CD4-positive, alpha-beta memory T cell (primary cell): ENCODE measurements at regions not wholly inside any gene's neighbourhood (a gene's known extent, or its start where the extent isn't known, plus 50 kb on each side); places are given as distances from the start of the nearest gene placed in this dataset.
"Not testable (repeated sequence)": the region's sequence is repeated elsewhere in the genome, so short reads cannot be mapped to it uniquely, and the experiment has no call there.

ENCODE experiments used
- CTCF ChIA-PET: fragments of 350-600 bp; sonication (Branson Sonifier 250); formaldehyde crosslinking; loops from one replicate; lab custom pipeline; 2021; ENCODE audit warnings: inconsistent platforms; ENCODE audit not compliant: partially characterized antibody; lab: Charles Lee
- POLR2A ChIA-PET: fragments of 350-600 bp; sonication (Branson Sonifier 250); formaldehyde crosslinking; loops from one replicate; lab custom pipeline; 2021; ENCODE audit not compliant: partially characterized antibody; lab: Charles Lee
- DNase-seq, 5 donors: peaks; one replicate each; pipeline versions ENCODE4 v3.0.0 to v3.0.0-alpha.2; 2020 to 2022; ENCODE audit warnings: mixed read lengths in 1 of 5
- H3K27ac ChIP-seq: one replicate; pipeline ENCODE4 v1.7.0; 2013; ENCODE audit warnings: low read depth, low read length
- H3K27me3 ChIP-seq: 2 replicates; pipeline ENCODE4 v1.7.0; 2013; ENCODE audit warnings: mild to moderate bottlenecking, low read length, moderate library complexity; ENCODE audit not compliant: insufficient read depth
- H3K36me3 ChIP-seq: 2 replicates; pipeline ENCODE4 v1.7.0; 2013; ENCODE audit warnings: mild to moderate bottlenecking, low read length, moderate library complexity; ENCODE audit not compliant: insufficient read depth
- H3K4me1 ChIP-seq: 2 replicates; pipeline ENCODE4 v1.7.0; 2013; ENCODE audit warnings: mild to moderate bottlenecking, low read length, moderate library complexity; ENCODE audit not compliant: insufficient read depth
- H3K4me3 ChIP-seq, 2 donors: one replicate each; pipeline ENCODE4 v1.7.0; 2013; ENCODE audit warnings: low read length in 2 of 2, mild to moderate bottlenecking in 1 of 2
- H3K9me3 ChIP-seq, 2 donors: one replicate each; pipeline ENCODE4 v1.7.0; 2013; ENCODE audit warnings: low read length in 2 of 2, control low read depth in 1 of 2; ENCODE audit not compliant: control insufficient read depth in 1 of 2
- H3K27ac Mint-ChIP-seq, 7 donors: one replicate each; pipeline ENCODE4 v1.8.0; 2020 to 2021; ENCODE audit warnings: mixed read lengths in 7 of 7, mild to moderate bottlenecking in 6 of 7, inconsistent platforms in 3 of 7, moderate library complexity in 3 of 7
- H3K27me3 Mint-ChIP-seq, 2 donors: one replicate each; pipeline ENCODE4 v1.8.0; 2020 to 2021; ENCODE audit warnings: mixed read lengths in 2 of 2
- H3K36me3 Mint-ChIP-seq, 2 donors: one replicate each; pipeline ENCODE4 v1.8.0; 2020 to 2021; ENCODE audit warnings: mixed read lengths in 2 of 2, inconsistent platforms in 1 of 2, mild to moderate bottlenecking in 1 of 2
- H3K4me1 Mint-ChIP-seq, 4 donors: one replicate each; pipeline ENCODE4 v1.8.0; 2020 to 2021; ENCODE audit warnings: mixed read lengths in 4 of 4, mild to moderate bottlenecking in 1 of 4
- H3K4me3 Mint-ChIP-seq, 8 donors: one replicate each; pipeline ENCODE4 v1.8.0; 2020 to 2021; ENCODE audit warnings: mixed read lengths in 8 of 8, mild to moderate bottlenecking in 7 of 8, moderate library complexity in 6 of 8, inconsistent platforms in 3 of 8
- H3K9me3 Mint-ChIP-seq, 8 donors: one replicate each; pipeline ENCODE4 v1.8.0; 2020 to 2021; ENCODE audit warnings: mixed read lengths in 8 of 8, mild to moderate bottlenecking in 5 of 8, inconsistent platforms in 3 of 8, moderate library complexity in 1 of 8
- intact Hi-C: fragments of 100-400 bp; cut with micrococcal nuclease; formaldehyde crosslinking; loops from one replicate; pipeline ENCODE4 v1.15.1; 2023

DNA sequence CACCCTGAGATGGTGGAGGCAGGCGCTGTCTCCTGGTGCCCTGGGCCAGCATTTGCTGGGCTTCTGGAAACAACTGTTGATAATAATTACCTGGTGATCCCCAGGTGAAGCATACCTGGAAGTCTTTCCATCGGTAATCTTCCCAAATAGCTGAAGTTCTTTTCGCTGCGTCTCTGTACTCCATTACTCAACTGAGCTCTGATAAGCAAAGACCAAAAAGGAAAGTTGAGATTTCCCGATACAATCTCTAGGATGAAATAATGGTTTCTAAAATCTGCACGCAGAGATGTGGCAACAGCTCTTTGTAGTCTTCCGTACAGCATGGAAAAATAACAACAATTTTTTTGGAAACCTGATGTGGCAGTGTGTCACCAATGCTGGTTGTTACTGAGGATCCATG, 226.5 kb downstream of the GATA3 start:
- intact Hi-C loops: no loop called here
- no peak overlapping the region for H3K4me3 ChIP-seq
- Mint-ChIP-seq H3K36me3 (no peaks in the 10 kb centered on the region), H3K4me1 (peaks cover 3 to 15% (median 12%) of the 10 kb centered on the region in 4 donors), H3K9me3 (peaks cover 0 to 2% (median 0%) of the 10 kb centered on the region in 8 donors), H3K4me3 (no peak overlapping the region), H3K27me3 (peaks cover 0 to 2% of the 10 kb centered on the region in 2 donors), H3K27ac (no peak overlapping the region)
- H3K4me1 ChIP-seq: peaks cover 10% of the 10 kb centered on the region
- no peak for DNase-seq
- ChIA-PET CTCF (no interaction called here), POLR2A (no interaction called here)
- H3K9me3 ChIP-seq: no peaks in the 10 kb centered on the region
- no peak overlapping the region for H3K27ac ChIP-seq
- no peaks in the 10 kb centered on the region for H3K36me3 ChIP-seq
- no peaks in the 10 kb centered on the region for H3K27me3 ChIP-seq

DNA sequence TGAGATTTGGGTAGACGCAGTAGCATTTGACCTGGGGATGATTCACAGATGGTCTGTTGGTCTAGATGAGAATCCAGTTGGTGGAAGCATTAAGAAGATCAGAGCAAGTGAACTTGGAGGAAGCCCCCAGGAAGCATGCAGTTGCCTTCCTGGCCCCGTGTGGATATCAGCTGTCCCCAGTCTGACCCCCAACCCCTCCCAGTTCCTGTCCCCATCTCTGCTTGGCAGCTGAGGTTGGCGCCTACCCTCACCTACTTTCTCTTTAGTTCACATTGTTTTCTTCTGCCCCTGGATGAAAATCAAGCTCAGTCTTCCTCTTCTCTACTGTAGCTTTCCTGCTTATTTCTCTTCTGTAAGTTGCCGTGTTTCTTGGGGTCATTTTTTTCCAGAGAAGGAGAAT, 227.9 kb downstream of the GATA3 start:
- peak in 1 of 5 donors; percentile 1 for DNase-seq
- no peaks in the 10 kb centered on the region for H3K9me3 ChIP-seq
- Mint-ChIP-seq H3K36me3 (no peaks in the 10 kb centered on the region), H3K4me1 (peaks cover 3 to 15% (median 12%) of the 10 kb centered on the region in 4 donors), H3K27ac (peak overlapping the region in 3 of 7 donors; percentile 18 to 76 (median 28)), H3K4me3 (peak overlapping the region in 1 of 8 donors; percentile 0), H3K9me3 (peaks cover 0 to 2% (median 0%) of the 10 kb centered on the region in 8 donors), H3K27me3 (peaks cover 0 to 2% of the 10 kb centered on the region in 2 donors)
- no peaks in the 10 kb centered on the region for H3K36me3 ChIP-seq
- no peaks in the 10 kb centered on the region for H3K27me3 ChIP-seq
- H3K4me1 ChIP-seq: peaks cover 10% of the 10 kb centered on the region
- intact Hi-C loops: no loop called here
- no peak overlapping the region for H3K27ac ChIP-seq
- ChIA-PET POLR2A (no interaction called here), CTCF (no interaction called here)
- H3K4me3 ChIP-seq: no peak overlapping the region

DNA sequence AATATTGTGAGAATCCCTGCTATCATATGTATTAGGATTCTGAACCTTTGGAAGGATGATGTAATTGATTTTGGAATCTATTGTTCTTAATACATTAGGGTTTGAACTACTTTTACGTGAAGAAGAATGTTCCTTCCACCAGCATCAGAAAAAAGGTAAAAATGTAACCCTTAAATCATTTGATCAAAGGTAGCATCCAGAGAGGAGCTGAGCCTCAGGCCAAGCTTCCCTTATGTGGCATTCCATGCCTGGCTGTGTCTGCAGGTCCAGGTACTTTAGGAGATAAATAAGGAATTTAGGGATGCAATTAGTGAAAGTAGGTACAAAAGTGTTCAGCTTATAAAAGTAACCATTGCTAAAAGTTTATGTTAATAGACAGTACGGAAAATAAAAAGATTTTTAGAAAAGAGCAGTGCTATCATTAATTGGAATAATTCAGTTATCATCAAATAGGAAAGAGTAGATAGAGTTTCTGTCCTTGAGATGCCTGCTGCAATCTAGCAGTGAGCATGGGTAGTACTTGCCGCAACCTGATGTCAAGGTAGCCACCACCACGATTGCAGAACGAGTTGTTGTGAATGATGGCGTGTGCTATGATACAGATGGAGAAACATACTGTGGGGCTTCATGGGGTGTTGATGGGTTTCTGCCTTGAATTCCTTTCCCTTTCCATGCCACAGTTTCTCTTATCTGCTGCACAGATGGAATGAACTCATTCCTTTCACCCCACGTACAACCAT, 228.8 kb downstream of the GATA3 start:
- H3K27ac ChIP-seq: no peak overlapping the region
- Mint-ChIP-seq H3K4me3 (no peak overlapping the region), H3K27ac (no peak overlapping the region), H3K9me3 (peaks cover 0 to 2% (median 0%) of the 10 kb centered on the region in 8 donors), H3K27me3 (peaks cover 0 to 2% of the 10 kb centered on the region in 2 donors), H3K36me3 (no peaks in the 10 kb centered on the region), H3K4me1 (peaks cover 3 to 15% (median 12%) of the 10 kb centered on the region in 4 donors)
- H3K27me3 ChIP-seq: no peaks in the 10 kb centered on the region
- DNase-seq: no peak
- intact Hi-C loops: no loop called here
- H3K9me3 ChIP-seq: no peaks in the 10 kb centered on the region
- CTCF ChIA-PET: interaction anchor here (0.6 kb wide), 1 partner anchor 264 kb away, joined by 3 read pairs; no protein-coding TSS in a partner anchor
- H3K36me3 ChIP-seq: no peaks in the 10 kb centered on the region
- POLR2A ChIA-PET: no interaction called here
- H3K4me3 ChIP-seq: no peak overlapping the region
- peaks cover 10% of the 10 kb centered on the region for H3K4me1 ChIP-seq

DNA sequence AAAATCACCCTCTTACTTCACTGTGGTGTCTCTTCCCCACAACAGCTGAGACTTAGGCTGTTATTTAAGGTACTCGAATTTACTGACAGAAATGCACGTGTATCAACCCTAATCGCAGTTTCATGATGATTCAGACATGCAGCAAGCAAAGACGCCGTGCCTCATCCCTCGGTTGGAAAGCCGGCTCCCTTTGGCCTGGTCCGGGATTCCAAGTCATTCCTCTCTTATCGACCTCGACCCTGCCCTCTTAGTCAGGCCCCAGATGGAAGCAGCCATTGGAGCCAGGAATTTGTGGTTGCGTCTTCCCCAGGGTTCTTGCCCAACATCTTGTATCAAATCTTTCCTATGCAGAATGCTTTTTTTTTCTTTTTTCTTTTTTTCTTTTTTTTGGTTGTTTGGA, 229.5 kb downstream of the GATA3 start:
- no peak for DNase-seq
- H3K27me3 ChIP-seq: no peaks in the 10 kb centered on the region
- no peaks in the 10 kb centered on the region for H3K9me3 ChIP-seq
- Mint-ChIP-seq H3K4me3 (no peak overlapping the region), H3K9me3 (peaks cover 0 to 2% (median 0%) of the 10 kb centered on the region in 8 donors), H3K4me1 (peaks cover 3 to 15% (median 12%) of the 10 kb centered on the region in 4 donors), H3K27ac (no peak overlapping the region), H3K27me3 (peaks cover 0 to 2% of the 10 kb centered on the region in 2 donors), H3K36me3 (no peaks in the 10 kb centered on the region)
- H3K36me3 ChIP-seq: no peaks in the 10 kb centered on the region
- POLR2A ChIA-PET: no interaction called here
- H3K4me3 ChIP-seq: no peak overlapping the region
- CTCF ChIA-PET: interaction anchor here (0.6 kb wide), 1 partner anchor 264 kb away, joined by 3 read pairs; no protein-coding TSS in a partner anchor
- H3K27ac ChIP-seq: no peak overlapping the region
- peaks cover 10% of the 10 kb centered on the region for H3K4me1 ChIP-seq
- intact Hi-C loops: no loop called here

DNA sequence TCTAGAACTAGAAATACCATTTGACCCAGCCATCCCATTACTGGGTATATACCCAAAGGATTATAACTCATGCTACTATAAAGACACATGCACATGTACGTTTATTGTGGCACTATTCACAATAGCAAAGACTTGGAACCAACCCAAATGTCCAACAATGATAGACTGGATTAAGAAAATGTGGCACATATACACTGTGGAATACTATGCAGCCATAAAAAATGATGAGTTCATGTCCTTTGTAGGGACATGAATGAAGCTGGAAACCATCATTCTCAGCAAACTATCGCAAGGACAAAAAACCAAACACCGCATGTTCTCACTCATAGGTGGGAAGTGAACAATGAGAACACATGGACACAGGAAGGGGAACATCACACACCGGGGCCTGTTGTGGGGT, 231.5 kb downstream of the GATA3 start:
- POLR2A ChIA-PET, DNase-seq: not testable (repeated sequence)

DNA sequence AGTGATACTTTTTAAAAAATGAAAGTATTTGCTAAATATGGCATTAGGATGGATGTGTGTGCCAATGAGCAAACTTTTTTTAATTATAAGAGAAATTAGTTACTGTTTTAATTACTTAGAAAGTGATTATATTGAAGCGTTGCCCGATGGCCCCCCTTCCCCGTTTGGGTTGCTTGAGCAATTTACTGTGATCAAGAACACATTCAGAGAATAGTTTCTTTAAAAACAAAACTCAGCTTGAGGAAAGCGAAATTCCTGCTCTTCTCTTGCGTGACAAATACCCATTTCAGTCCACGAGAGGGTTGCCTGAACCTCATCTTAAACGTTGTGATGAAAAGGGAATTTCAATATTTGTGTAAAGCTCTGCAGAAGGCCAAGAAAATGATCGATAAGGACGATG, 234.1 kb downstream of the GATA3 start:
- Mint-ChIP-seq H3K9me3 (no peaks in the 10 kb centered on the region), H3K36me3 (no peaks in the 10 kb centered on the region), H3K27ac (no peak overlapping the region), H3K4me1 (peaks cover 0 to 4% (median under 1%) of the 10 kb centered on the region in 4 donors), H3K27me3 (peaks cover 0 to 2% of the 10 kb centered on the region in 2 donors), H3K4me3 (no peak overlapping the region)
- Histone ChIP-seq H3K9me3 (no peaks in the 10 kb centered on the region), H3K36me3 (no peaks in the 10 kb centered on the region), H3K4me3 (no peak overlapping the region), H3K27me3 (no peaks in the 10 kb centered on the region), H3K27ac (no peak overlapping the region), H3K4me1 (no peaks in the 10 kb centered on the region)
- ChIA-PET POLR2A (no interaction called here), CTCF (no interaction called here)
- intact Hi-C loops: no loop called here
- DNase-seq: no peak

More for the DNA sequence above, 231.5 kb downstream of the GATA3 start:
- CTCF ChIA-PET, H3K27ac Mint-ChIP-seq, H3K27me3 Mint-ChIP-seq, H3K36me3 ChIP-seq, H3K4me3 ChIP-seq, H3K36me3 Mint-ChIP-seq, H3K27me3 ChIP-seq, H3K27ac ChIP-seq, H3K4me3 Mint-ChIP-seq, H3K4me1 ChIP-seq, H3K9me3 Mint-ChIP-seq, intact Hi-C loops, H3K9me3 ChIP-seq: not testable (repeated sequence)
- peaks cover 3 to 15% (median 12%) of the 10 kb centered on the region in 4 donors for H3K4me1 Mint-ChIP-seq

DNA sequence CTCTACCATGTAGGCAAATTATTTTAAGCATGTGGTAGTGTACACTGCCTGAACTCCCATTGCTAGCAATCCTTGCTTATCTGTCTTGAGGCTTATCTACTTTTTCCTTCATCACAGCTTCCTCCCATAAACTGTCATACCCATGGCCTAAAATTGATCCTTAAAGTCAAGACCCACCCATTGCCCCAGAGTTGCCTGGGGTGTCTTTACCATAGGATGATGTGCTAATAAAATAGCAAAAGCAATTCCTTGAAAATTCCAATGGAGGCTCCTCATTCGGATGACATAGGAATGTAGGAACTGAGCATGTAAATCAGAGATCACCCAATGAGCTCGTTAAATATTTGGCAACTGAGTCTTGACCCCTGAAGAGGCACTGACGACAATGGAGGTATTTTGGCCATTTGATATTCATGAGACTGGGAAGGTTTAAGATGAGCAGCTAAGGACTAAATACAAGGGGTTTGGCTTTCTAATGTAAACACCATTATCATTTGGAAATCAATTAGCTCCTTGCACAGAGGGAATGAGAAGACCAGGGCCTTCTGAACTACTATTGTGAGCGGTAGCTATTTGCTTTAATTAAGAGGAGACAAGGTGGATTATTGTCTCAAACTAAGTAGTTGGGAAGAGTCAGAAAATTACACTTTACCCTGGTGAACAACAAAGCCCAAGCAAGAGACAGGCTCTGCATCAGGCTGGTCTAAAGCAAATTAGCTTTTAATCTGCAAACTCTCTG, 234.9 kb downstream of the GATA3 start:
- Mint-ChIP-seq H3K36me3 (no peaks in the 10 kb centered on the region), H3K27me3 (peaks cover 0 to 2% of the 10 kb centered on the region in 2 donors), H3K4me3 (no peak overlapping the region), H3K4me1 (peaks cover under 1 to 5% (median 2%) of the 10 kb centered on the region in 4 donors), H3K9me3 (no peaks in the 10 kb centered on the region), H3K27ac (no peak overlapping the region)
- Histone ChIP-seq H3K4me1 (no peaks in the 10 kb centered on the region), H3K27ac (no peak overlapping the region), H3K4me3 (no peak overlapping the region), H3K27me3 (no peaks in the 10 kb centered on the region), H3K9me3 (no peaks in the 10 kb centered on the region), H3K36me3 (no peaks in the 10 kb centered on the region)
- CTCF ChIA-PET: no interaction called here
- no peak for DNase-seq
- POLR2A ChIA-PET: no interaction called here
- intact Hi-C loops: no loop called here
